K562 (cell line): ENCODE measurements at regions not wholly inside any gene's neighbourhood (a gene's known extent, or its start where the extent isn't known, plus 50 kb on each side); places are given as distances from the start of the nearest gene placed in this dataset.

ENCODE experiments used
- ATAC-seq: fragments of 200-7000 bp; cut with Tn5 transposase; 3 replicates; pipeline ENCODE4 v1.9.1; 2020; ENCODE audit warnings: moderate library complexity
- BruUV-seq: library from RNA; stranded (reverse); fragments of 400-500 nt; replicated peaks from 2 replicates; lab custom pipeline; 2021; lab: Mats Ljungman, UMichigan
- CTCF ChIA-PET: fragments of 300-600 bp; formaldehyde crosslinking; extraction: SDS; loops from one replicate; lab custom pipeline; 2021; ENCODE audit warnings: low intra/inter-chr PET ratio; lab: Yijun Ruan, JAX
- POLR2A ChIA-PET: fragments of 300-600, 350-650 bp; sonication (Branson Sonifier 250); formaldehyde crosslinking; extraction: SDS; loops from one replicate; lab custom pipeline; 2021; ENCODE audit warnings: antibody characterized with exemption, inconsistent platforms; lab: Yijun Ruan, JAX
- DNase-seq, 4 experiments: peaks; one replicate each; pipeline versions ENCODE4 v3.0.0 to v3.0.0-alpha.2; 2011 to 2018; ENCODE audit warnings: low spot score in 3 of 4, mixed read lengths in 3 of 4; ENCODE audit errors: extremely low read depth in 1 of 4
- FAIRE-seq: peaks from 2 replicates; lab custom pipeline; 2011; peaks lifted over from hg19 to GRCh38; lab: Jason Lieb, UNC
- H2AFZ ChIP-seq: 2 replicates; pipeline ENCODE4 v1.6.0; 2011; ENCODE audit warnings: low read depth, low read length, control low read depth, inconsistent platforms
- H3K27ac ChIP-seq: fragments of 200-600 bp; 3 replicates; pipeline ENCODE4 v1.8.0; 2011; ENCODE audit warnings: low read depth, mild to moderate bottlenecking, control low read depth, inconsistent platforms, low read length, moderate library complexity, mixed read lengths; ENCODE audit errors: extremely low read depth
- H3K27me3 ChIP-seq, 2 experiments: fragments of 300-600 bp in 1 of 2; 2 replicates in 1 of 2; 3 replicates in 1 of 2; pipeline versions ENCODE4 v1.6.0 to v1.8.0; 2011; ENCODE audit warnings: inconsistent platforms in 2 of 2, low read length in 2 of 2, mild to moderate bottlenecking in 1 of 2, mixed read lengths in 1 of 2, moderate library complexity in 1 of 2; ENCODE audit not compliant: control insufficient read depth in 2 of 2, insufficient read depth in 2 of 2
- H3K36me3 ChIP-seq: fragments of 300-600 bp; 3 replicates; pipeline ENCODE4 v1.8.0; 2011; ENCODE audit warnings: mild to moderate bottlenecking, low read length, inconsistent platforms; ENCODE audit not compliant: control insufficient read depth, insufficient read depth
- H3K4me1 ChIP-seq, 2 experiments: fragments of 200-600 bp in 1 of 2; replicated peaks in 1 of 2; 2 replicates in 1 of 2; 3 replicates in 1 of 2; pipeline versions ENCODE4 v1.5.1 to v1.8.0; 2011; ENCODE audit warnings: inconsistent platforms in 2 of 2, low read length in 2 of 2, mild to moderate bottlenecking in 1 of 2, mixed read lengths in 1 of 2, moderate library complexity in 1 of 2; ENCODE audit not compliant: control insufficient read depth in 2 of 2, insufficient read depth in 2 of 2
- H3K4me2 ChIP-seq: 2 replicates; pipeline ENCODE4 v1.6.1; 2011; ENCODE audit warnings: low read length, control low read depth, inconsistent platforms, mixed read lengths; ENCODE audit not compliant: insufficient read depth
- H3K4me3 ChIP-seq: fragments of 200-600 bp; sonication (generic), shearing (Covaris generic); 2 replicates; pipeline ENCODE4 v1.5.1; 2016; ENCODE audit warnings: control low read depth, inconsistent platforms
- H3K79me2 ChIP-seq: fragments of 200-600 bp; 3 replicates; pipeline ENCODE4 v1.8.0; 2011; ENCODE audit warnings: low read length, inconsistent platforms; ENCODE audit not compliant: control insufficient read depth, insufficient read depth
- H3K9ac ChIP-seq, 2 experiments: 2 replicates each; pipeline versions ENCODE4 v1.6.0 to v1.6.1; 2011; ENCODE audit warnings: low read depth in 2 of 2, low read length in 2 of 2, control low read depth in 1 of 2, inconsistent platforms in 1 of 2, mild to moderate bottlenecking in 1 of 2, mixed read lengths in 1 of 2; ENCODE audit not compliant: insufficient read depth in 1 of 2
- H3K9me1 ChIP-seq: one replicate; pipeline ENCODE4 v1.6.0; 2011; ENCODE audit warnings: inconsistent platforms, mild to moderate bottlenecking, low read length, moderate library complexity; ENCODE audit not compliant: control insufficient read depth, insufficient read depth
- H3K9me3 ChIP-seq: replicated peaks from 2 replicates; pipeline ENCODE4 v1.5.1; 2011; ENCODE audit warnings: low read depth, low read length, inconsistent platforms; ENCODE audit not compliant: control insufficient read depth, insufficient read depth
- H4K20me1 ChIP-seq: replicated peaks from 2 replicates; pipeline ENCODE4 v1.6.1; 2011; ENCODE audit warnings: low read length, inconsistent platforms, mixed read lengths; ENCODE audit not compliant: control insufficient read depth, insufficient read depth
- MTA1 ChIP-seq: fragments of 450-650 bp; IDR thresholded peaks from 2 replicates; pipeline ENCODE4 v1.6.1; 2017; ENCODE audit warnings: borderline replicate concordance
- POLR3G ChIP-seq: IDR thresholded peaks from 2 replicates; pipeline ENCODE4 v1.6.1; 2011; ENCODE audit not compliant: insufficient read length, insufficient replicate concordance; ENCODE audit errors: extremely low read depth
- TEAD4 ChIP-seq, 2 experiments: sonication (generic) in 1 of 2; formaldehyde crosslinking in 1 of 2; IDR thresholded peaks; 2 replicates each; pipeline versions ENCODE4 v1.6.1 to v1.8.0; 2012 to 2022; ENCODE audit warnings: borderline replicate concordance in 1 of 2, inconsistent platforms in 1 of 2, low read length in 1 of 2, mild to moderate bottlenecking in 1 of 2, missing genetic modification reagents in 1 of 2
- TRIM25 ChIP-seq: fragments of 450-650 bp; IDR thresholded peaks from 2 replicates; pipeline ENCODE4 v1.7.0; 2016; ENCODE audit warnings: borderline replicate concordance
- WGBS: fragments of 100-300 bp; shearing (Covaris generic); methylation state at CpG from one replicate; pipeline ENCODE4 v1.1.6; 2016; ENCODE audit warnings: low coverage, mixed read lengths; ENCODE audit not compliant: insufficient coverage; ENCODE audit errors: missing lambda C conversion rate; 5-methylcytosine and 5-hydroxymethylcytosine counted together
- in situ Hi-C: fragments of 300-500 bp; cut with MboI; formaldehyde crosslinking; loops from 4 replicates; pipeline ENCODE4 v1.15.0; 2018; ENCODE audit warnings: inconsistent platforms, mixed read lengths
- intact Hi-C: fragments of 100-400 bp; cut with micrococcal nuclease; formaldehyde crosslinking; loops from 2 replicates; pipeline ENCODE4 v1.14.2; 2022

GRCh38 chr10:78313636-78314035 is 280.0 kb downstream of the RPS24 start:
- H3K4me1 ChIP-seq: no peaks in the 10 kb centered on the region
- H3K79me2 ChIP-seq: no peaks in the 10 kb centered on the region
- FAIRE-seq (no peak), ATAC-seq (no peak), DNase-seq (no peak)
- no peaks in the 10 kb centered on the region for H3K36me3 ChIP-seq
- POLR2A ChIA-PET: interaction anchor here (0.6 to 0.8 kb wide), 3 partner anchors 9 to 871 kb away, joined by 3 to 4 read pairs (median 3); no protein-coding TSS in a partner anchor
- H3K9ac ChIP-seq: no peak overlapping the region
- CTCF ChIA-PET: no interaction called here
- H3K4me3 ChIP-seq: no peak overlapping the region
- H3K27ac ChIP-seq: no peak overlapping the region
- no peaks in the 10 kb centered on the region for H4K20me1 ChIP-seq
- H3K4me2 ChIP-seq: no peak overlapping the region
- no peak overlapping the region for H2AFZ ChIP-seq
- H3K27me3 ChIP-seq: peaks cover 5 to 22% of the 10 kb centered on the region in 2 experiments; a peak in 3 of 5 replicates
- no peak for TF ChIP-seq TEAD4 (IDR thresholded peaks at IDR 0.05; ENCODE audit: low read length)
- no peak for TF ChIP-seq TEAD4 (CRISPR knock-in tag; IDR thresholded peaks at IDR 0.05; ENCODE audit: borderline replicate concordance)
- TF ChIP-seq TRIM25: no peak
- TF ChIP-seq MTA1: no peak
- no peak for TF ChIP-seq POLR3G
- in situ Hi-C loops (no loop called here), intact Hi-C loops (no loop called here)
- H3K9me1 ChIP-seq: no peaks in the 10 kb centered on the region
- H3K9me3 ChIP-seq: no peaks in the 10 kb centered on the region
- no TSS peak for BruUV-seq
- 0% methylated on average over 3 of the region's 3 CpGs for WGBS
